Neural cell (in vitro differentiated cells): ENCODE measurements at regions not wholly inside any gene's neighbourhood (a gene's known extent, or its start where the extent isn't known, plus 50 kb on each side); places are given as distances from the start of the nearest gene placed in this dataset.

Source experiments
- H2AFZ ChIP-seq: fragments of 200-600, 300-800 bp; sonication (generic), shearing (Covaris generic); 2 replicates; pipeline ENCODE4 v1.6.0; 2014; ENCODE audit warnings: low read depth, mild to moderate bottlenecking, antibody characterized with exemption, low read length, moderate library complexity
- H3F3A ChIP-seq: fragments of 200-600 bp; shearing (Covaris generic); 2 replicates; pipeline ENCODE4 v1.6.1; 2016; ENCODE audit warnings: mild to moderate bottlenecking, moderate library complexity, mixed read lengths, antibody characterized with exemption, low read length; ENCODE audit not compliant: insufficient read depth, poor library complexity, severe bottlenecking
- H3K27ac ChIP-seq: fragments of 200-600, 300-800 bp; sonication (generic), shearing (Covaris generic); 2 replicates; pipeline ENCODE4 v1.5.1; 2014; ENCODE audit warnings: mild to moderate bottlenecking, low read length, moderate library complexity
- H3K27me3 ChIP-seq: fragments of 300-800, 200-600 bp; sonication (generic), shearing (Covaris generic); 2 replicates; pipeline ENCODE4 v1.6.0; 2014; ENCODE audit warnings: mild to moderate bottlenecking, low read depth, low read length, moderate library complexity; ENCODE audit not compliant: insufficient read depth
- H3K36me3 ChIP-seq: fragments of 300-800, 200-600 bp; sonication (generic), shearing (Covaris generic); 2 replicates; pipeline ENCODE4 v1.5.1; 2014; ENCODE audit warnings: mild to moderate bottlenecking, antibody characterized with exemption, low read length, moderate library complexity; ENCODE audit not compliant: insufficient read depth
- H3K4me2 ChIP-seq: fragments of 300-800, 200-600 bp; sonication (generic), shearing (Covaris generic); 2 replicates; pipeline ENCODE4 v1.6.0; 2014; ENCODE audit warnings: mild to moderate bottlenecking, low read length
- H3K4me3 ChIP-seq: fragments of 300-800, 200-600 bp; sonication (generic), shearing (Covaris generic); 2 replicates; pipeline ENCODE4 v1.5.1; 2014; ENCODE audit warnings: mild to moderate bottlenecking, low read length, moderate library complexity
- H3K79me2 ChIP-seq: fragments of 200-600 bp; shearing (Covaris generic); replicated peaks from 2 replicates; pipeline ENCODE4 v1.6.0; 2014; ENCODE audit warnings: mild to moderate bottlenecking, low read length, moderate library complexity; ENCODE audit not compliant: insufficient read depth
- H3K9ac ChIP-seq: fragments of 300-800, 200-600 bp; sonication (generic), shearing (Covaris generic); 2 replicates; pipeline ENCODE4 v1.6.1; 2016; ENCODE audit warnings: mild to moderate bottlenecking, low read length, mixed read lengths
- H3K9me2 ChIP-seq: fragments of 200-600 bp; shearing (Covaris generic); 2 replicates; pipeline ENCODE4 v1.6.1; 2016; ENCODE audit warnings: mild to moderate bottlenecking, low read length, mixed read lengths; ENCODE audit not compliant: insufficient read depth
- H3K9me3 ChIP-seq: fragments of 200-600, 300-800 bp; sonication (generic), shearing (Covaris generic); 2 replicates; pipeline ENCODE4 v1.6.1; 2016; ENCODE audit warnings: mild to moderate bottlenecking, mixed run types, low read length, moderate library complexity, mixed read lengths
- H4K20me1 ChIP-seq: fragments of 200-600 bp; shearing (Covaris generic); 2 replicates; pipeline ENCODE4 v1.6.1; 2016; ENCODE audit warnings: mild to moderate bottlenecking, mixed run types; ENCODE audit not compliant: insufficient read depth
- EP300 ChIP-seq: fragments of 450-650 bp; conservative IDR thresholded peaks from 2 replicates; pipeline ENCODE4 v1.6.1; 2014; ENCODE audit warnings: antibody characterized with exemption, mild to moderate bottlenecking, moderate library complexity; ENCODE audit not compliant: poor library complexity, severe bottlenecking
- EZH2 ChIP-seq: fragments of 200-600, 300-800 bp; shearing (Covaris generic), sonication (generic); IDR thresholded peaks from 2 replicates; pipeline ENCODE4 v1.6.1; 2014; ENCODE audit warnings: antibody characterized with exemption, low read length, borderline replicate concordance, mild to moderate bottlenecking; ENCODE audit not compliant: insufficient read depth, poor library complexity, severe bottlenecking
- MXI1 ChIP-seq: fragments of 450-650 bp; conservative IDR thresholded peaks from 2 replicates; pipeline ENCODE4 v1.6.1; 2014; ENCODE audit warnings: antibody characterized with exemption, mild to moderate bottlenecking; ENCODE audit not compliant: poor library complexity, severe bottlenecking
- POLR2AphosphoS5 ChIP-seq: IDR thresholded peaks from 2 replicates; pipeline ENCODE4 v1.6.1; 2012
- RAD21 ChIP-seq: fragments of 450-650 bp; conservative IDR thresholded peaks from 2 replicates; pipeline ENCODE4 v1.6.1; 2014; ENCODE audit warnings: antibody characterized with exemption, mild to moderate bottlenecking, moderate library complexity
- REST ChIP-seq: IDR thresholded peaks from 2 replicates; pipeline ENCODE4 v1.6.1; 2012; ENCODE audit warnings: borderline replicate concordance
- SMC3 ChIP-seq: fragments of 450-650 bp; conservative IDR thresholded peaks from 2 replicates; pipeline ENCODE4 v1.6.1; 2014; ENCODE audit warnings: antibody characterized with exemption, mild to moderate bottlenecking, moderate library complexity; ENCODE audit not compliant: poor library complexity
- TAF1 ChIP-seq: IDR thresholded peaks from 2 replicates; pipeline ENCODE4 v1.6.1; 2012; ENCODE audit warnings: low read depth
- TF ChIP-seq, protein P1 (sequence below): fragments of 450-650 bp; IDR thresholded peaks from 2 replicates; pipeline ENCODE4 v1.5.1; 2014; ENCODE audit warnings: antibody characterized with exemption, mild to moderate bottlenecking, moderate library complexity; ENCODE audit not compliant: poor library complexity, severe bottlenecking

GRCh38 chr4:153933915-153934687 lies 145.2 kb upstream of the SFRP2 start:
- Histone ChIP-seq H3K9me3 (no peaks in the 10 kb centered on the region), H3K9me2 (no peaks in the 10 kb centered on the region), H3K27ac (no peak overlapping the region), H3K4me2 (no peak overlapping the region), H3K79me2 (no peaks in the 10 kb centered on the region), H3K27me3 (no peaks in the 10 kb centered on the region), H2AFZ (no peak overlapping the region), H3F3A (no peaks in the 10 kb centered on the region), H4K20me1 (no peaks in the 10 kb centered on the region), H3K36me3 (no peaks in the 10 kb centered on the region), H3K4me3 (no peak overlapping the region), H3K9ac (no peak overlapping the region)
- TF ChIP-seq MXI1: no peak
- no peak for TF ChIP-seq REST
- TF ChIP-seq SMC3: no peak
- TF ChIP-seq TAF1: no peak
- TF ChIP-seq, protein P1, sequence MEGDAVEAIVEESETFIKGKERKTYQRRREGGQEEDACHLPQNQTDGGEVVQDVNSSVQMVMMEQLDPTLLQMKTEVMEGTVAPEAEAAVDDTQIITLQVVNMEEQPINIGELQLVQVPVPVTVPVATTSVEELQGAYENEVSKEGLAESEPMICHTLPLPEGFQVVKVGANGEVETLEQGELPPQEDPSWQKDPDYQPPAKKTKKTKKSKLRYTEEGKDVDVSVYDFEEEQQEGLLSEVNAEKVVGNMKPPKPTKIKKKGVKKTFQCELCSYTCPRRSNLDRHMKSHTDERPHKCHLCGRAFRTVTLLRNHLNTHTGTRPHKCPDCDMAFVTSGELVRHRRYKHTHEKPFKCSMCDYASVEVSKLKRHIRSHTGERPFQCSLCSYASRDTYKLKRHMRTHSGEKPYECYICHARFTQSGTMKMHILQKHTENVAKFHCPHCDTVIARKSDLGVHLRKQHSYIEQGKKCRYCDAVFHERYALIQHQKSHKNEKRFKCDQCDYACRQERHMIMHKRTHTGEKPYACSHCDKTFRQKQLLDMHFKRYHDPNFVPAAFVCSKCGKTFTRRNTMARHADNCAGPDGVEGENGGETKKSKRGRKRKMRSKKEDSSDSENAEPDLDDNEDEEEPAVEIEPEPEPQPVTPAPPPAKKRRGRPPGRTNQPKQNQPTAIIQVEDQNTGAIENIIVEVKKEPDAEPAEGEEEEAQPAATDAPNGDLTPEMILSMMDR: no peak
- TF ChIP-seq POLR2AphosphoS5: no peak
- no peak for TF ChIP-seq EP300
- TF ChIP-seq RAD21: no peak
- no peak for TF ChIP-seq EZH2

- H3K79me2 ChIP-seq: no peaks in the 10 kb centered on the region
- no peak overlapping the region for H3K4me3 ChIP-seq
- no peaks in the 10 kb centered on the region for H4K20me1 ChIP-seq
- no peak overlapping the region for H2AFZ ChIP-seq
- H3K9me3 ChIP-seq: no peaks in the 10 kb centered on the region
- no peak overlapping the region for H3K9ac ChIP-seq
- no peaks in the 10 kb centered on the region for H3F3A ChIP-seq
- H3K27ac ChIP-seq: no peak overlapping the region
- H3K36me3 ChIP-seq: no peaks in the 10 kb centered on the region
- H3K27me3 ChIP-seq: no peaks in the 10 kb centered on the region
- no peaks in the 10 kb centered on the region for H3K9me2 ChIP-seq
- no peak for TF ChIP-seq TAF1
- no peak for TF ChIP-seq SMC3
- no peak for TF ChIP-seq RAD21
- TF ChIP-seq, protein P1: no peak
- no peak for TF ChIP-seq POLR2AphosphoS5
- no peak for TF ChIP-seq EP300
- no peak for TF ChIP-seq REST
- no peak for TF ChIP-seq MXI1
- TF ChIP-seq EZH2: no peak
- H3K4me2 ChIP-seq: no peak overlapping the region
Measured at GRCh38 chr4:153931804-153932203, 142.9 kb upstream of the SFRP2 start.
